ENCODE measurements at regions not wholly inside any gene's neighbourhood (a gene's known extent, or its start where the extent isn't known, plus 50 kb on each side); places are given as distances from the start of the nearest gene placed in this dataset.

DNA sequence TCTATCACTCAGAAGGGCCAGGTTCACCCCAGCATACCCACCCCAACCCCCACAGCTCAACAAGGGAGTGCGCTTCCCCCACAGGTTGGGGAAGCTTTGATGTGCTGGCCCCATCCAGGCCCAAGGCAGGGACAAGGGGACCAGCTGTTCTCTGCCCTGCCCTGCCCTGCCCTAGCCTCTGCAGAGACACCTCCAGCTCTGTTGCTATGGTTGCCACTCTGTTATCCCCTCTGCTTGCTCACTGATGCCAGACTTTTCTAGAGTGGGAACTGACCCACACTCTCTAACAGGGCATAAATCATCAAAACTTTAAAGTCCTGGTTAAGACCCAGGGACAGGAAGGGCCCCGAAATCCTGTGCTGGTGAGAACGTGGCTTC, 50.4 kb upstream of the ENPP7 start:
- no peak overlapping the region for H3K27ac ChIP-seq
- no peak for DNase-seq (ENCODE audit: low read depth, low spot score)

DNA sequence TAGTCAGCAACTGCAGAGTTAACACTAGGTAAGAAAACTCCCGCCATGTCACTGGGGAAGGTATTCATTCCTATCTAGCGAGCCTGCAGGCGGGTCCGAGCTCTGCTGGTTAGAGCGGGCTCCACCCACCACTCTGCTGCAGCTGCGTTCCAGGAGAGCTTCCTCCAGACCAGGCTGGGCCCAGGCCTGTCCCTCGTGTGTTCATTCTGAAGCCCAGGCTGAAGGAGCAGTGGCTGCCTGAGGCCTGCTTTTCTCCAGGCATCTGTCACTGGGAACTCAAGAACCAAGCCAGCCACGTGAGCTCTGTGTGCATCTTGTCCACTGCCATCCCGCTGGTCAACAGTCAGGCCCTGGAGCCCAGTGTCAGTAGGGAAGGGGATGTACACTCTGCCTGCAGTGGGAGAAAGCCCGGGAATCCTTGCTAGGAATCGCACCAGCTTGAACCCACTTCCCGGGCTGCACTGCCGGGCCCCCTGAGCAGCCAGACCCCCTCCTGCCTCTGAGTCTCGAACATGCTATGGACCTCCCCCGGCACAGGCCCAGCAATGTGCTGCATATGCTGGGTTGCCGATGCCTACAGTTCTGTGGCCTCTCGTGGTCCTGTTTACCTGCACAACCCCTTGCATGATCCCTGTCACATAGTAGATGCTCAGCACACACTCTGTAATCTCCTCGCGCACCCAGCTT, 51.0 kb upstream of the ENPP7 start:
- H3K27ac ChIP-seq: no peak overlapping the region
- DNase-seq (ENCODE audit: low read depth, low spot score): no peak

DNA sequence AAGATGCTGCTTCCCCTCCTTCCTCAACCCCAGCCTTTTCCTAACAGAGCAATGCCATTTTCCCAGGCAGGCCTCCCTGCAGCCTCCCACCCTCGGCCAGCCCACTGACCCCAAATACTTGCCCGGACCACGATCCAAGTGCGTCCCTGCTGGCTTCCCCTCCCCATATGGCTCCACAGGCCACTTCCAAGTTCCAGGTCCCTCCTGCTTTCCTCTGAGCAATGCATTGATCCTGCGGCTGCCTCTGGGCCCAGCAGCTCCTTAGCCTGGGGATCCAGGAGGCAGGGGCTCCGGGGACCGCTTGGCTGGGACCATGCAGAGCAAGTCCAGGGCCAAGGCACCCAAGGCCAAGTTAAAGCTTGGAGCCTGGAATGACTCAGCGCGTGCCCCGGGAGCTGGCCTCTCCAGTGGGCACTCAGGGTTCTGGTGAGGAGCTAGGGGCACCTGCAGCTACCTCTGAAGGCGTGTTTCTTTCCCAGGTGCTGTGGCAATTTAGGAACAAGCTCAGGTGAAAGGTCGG, 51.9 kb upstream of the ENPP7 start:
- H3K27ac ChIP-seq: no peak overlapping the region
- DNase-seq (ENCODE audit: low read depth, low spot score): no peak

DNA sequence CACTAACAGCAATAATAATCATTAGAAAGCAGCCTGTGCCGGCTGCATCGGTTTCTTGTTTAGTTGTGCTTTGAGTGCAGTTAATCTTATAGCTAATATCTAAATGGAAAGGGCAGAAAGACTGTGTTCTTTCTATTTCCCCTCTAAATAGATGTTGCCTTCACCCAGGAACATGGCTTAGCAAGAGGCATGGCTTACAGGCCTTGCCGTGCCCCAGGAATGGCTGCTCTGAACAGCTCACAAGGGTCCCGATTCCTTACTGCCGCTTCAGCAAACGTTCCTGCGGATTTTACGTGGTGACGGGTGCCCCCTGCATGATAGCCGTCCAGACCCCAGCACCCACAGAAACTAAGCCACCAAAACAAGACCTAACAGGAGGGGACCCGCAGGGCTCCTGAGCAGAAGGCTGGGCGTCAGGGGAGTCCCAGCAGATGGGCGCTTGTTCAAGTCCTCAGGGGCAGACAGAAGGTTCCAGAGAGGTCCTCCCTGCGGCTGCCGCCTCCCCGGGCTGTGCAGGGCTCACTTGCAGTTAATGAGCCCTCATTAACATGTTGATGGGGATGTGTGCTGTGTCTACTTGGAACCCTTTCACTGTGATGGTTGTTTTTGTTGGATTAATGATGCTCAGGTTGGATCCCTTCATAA, 52.5 kb upstream of the ENPP7 start:
- DNase-seq (ENCODE audit: low read depth, low spot score): no peak
- no peak overlapping the region for H3K27ac ChIP-seq

DNA sequence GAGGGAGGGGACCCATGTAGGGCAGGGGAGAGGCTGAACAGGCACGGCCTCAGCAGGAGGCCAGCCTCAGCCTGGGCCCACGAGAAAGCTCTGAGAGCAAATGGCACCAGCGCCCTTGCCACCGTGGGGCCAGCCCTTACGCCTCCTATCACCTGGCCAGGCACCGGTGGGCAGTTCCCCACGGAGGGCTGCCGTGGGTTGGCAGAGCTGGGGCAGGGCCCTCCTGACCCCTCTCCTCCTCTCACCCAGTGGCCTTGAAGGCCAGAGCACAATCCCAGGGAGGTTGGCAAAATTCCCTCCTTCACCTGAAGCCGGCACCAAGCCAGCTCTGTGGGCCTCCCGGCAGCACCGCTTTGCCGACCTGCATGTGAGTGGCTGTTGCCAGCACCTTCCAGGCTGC, 53.1 kb upstream of the ENPP7 start:
- no peak for DNase-seq (ENCODE audit: low read depth, low spot score)
- no peak overlapping the region for H3K27ac ChIP-seq

DNA sequence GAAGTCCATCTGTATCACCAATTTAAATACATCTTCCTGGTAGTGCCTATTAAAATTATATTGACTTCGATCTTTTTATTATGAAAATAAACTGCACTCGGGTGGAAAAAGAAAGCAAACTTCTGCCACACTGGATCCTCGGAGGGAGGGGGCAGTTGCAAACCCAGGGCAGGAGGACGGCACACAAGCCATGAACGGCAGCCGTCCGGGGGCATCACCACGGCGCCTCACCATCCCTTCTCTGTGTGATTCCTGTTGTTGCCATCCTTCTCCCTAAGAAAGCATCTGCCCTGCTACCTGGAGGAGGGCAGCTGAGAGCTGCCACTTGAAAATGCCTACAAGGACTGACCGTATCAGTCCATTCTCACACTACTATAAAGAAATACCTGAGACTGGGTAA, 53.9 kb upstream of the ENPP7 start:
- no peak overlapping the region for H3K27ac ChIP-seq
- no peak for DNase-seq (ENCODE audit: low read depth, low spot score)

DNA sequence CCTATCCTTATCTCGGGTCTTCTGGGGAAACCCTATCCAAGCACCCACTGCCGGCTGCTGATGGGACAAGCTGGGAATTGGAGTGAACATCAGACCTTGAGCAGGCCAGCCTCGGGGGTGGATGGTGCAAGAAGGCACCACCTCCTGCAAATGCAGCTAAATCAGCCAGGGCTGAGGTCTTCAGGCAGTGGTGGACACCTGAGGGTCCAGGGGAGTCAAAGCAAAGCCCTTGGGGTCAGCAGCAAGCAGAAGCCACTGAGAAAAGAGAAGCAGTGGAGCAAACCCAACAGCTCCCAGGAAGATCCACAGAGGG, 55.4 kb upstream of the ENPP7 start:
- DNase-seq (ENCODE audit: low read depth, low spot score): no peak
- H3K27ac ChIP-seq: no peak overlapping the region

DNA sequence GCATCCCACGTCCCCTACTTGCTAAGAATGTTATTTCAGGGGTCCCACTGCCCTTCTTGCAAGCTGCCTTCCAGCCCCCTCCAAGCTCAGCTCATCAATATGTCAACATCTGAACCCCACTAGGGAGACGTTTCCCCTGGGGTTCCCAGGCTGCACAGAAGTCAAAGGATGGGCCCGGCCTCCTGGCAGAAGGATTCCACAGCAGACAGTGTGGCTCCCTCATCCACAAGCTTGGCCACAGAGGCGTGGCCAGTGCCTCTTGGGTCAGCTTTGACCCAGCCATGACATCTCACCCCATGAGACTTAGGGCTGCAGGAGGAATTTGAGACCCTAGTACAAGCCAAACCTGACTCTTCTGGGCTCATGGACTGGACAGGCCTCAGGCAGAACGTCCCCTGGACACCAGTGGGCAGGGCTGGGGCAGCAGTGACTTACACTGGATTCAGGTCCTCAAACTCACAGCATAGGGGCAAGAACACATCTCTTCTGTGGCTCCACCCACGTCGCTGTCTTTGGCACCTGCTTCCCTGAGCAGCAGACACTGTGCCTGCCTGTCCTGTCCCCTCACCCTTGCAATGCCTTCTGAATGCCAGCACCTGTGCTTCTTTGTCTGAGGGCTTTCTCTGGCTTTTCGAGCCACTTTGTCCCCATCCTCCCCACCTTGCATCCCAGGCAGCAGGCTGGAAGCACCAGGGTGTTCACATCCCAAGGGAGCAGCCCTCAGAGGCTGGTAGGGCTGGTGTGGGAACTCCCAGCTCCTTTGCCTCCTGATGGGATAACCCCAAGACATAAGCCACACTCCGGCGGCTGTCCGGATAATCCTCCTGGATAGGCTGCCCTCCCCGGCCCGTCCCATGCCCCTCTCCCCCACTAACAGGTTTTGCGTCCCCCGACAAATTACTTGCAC, 56.0 kb upstream of the ENPP7 start:
- DNase-seq (ENCODE audit: low read depth, low spot score): no peak
- no peak overlapping the region for H3K27ac ChIP-seq

DNA sequence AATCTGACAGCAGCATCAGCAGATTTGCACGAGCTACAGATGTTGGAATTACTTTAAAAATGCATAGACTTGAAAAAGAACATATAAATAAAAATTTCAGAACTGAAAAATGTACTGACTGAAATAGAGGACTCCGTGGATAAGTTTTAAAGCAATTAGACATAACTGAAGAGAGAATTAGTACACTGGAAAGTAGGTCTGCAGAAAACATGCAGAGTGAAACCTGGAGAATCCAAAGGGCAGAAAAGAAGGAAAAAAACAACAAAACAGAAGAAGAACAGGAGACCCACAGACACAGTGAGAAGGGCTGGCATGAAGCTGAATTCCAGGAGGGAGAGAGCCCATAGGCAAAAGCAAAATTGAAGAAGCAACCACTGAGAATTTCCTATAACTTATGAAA, 57.2 kb upstream of the ENPP7 start:
- DNase-seq (ENCODE audit: low read depth, low spot score): no peak
- no peak overlapping the region for H3K27ac ChIP-seq

DNA sequence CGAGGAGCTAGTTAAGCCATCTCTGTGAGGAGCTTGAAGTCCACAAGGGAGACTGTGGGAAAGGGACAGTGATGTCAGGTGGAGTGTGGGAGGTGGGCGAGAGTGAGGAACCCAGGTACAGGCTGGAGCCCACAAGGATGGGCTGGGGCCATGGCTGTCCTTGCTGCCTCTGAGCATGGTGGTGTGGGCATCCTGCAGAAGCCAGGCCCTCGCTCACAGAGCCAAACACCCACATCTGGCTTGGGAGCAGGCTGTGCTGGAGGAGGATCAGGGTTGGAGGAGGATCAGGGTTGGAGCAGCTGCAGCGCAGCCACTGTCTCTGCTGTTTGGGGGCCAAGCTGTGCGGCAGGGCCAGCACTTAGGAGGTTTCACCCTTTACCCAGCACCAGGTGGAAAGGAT, 58.2 kb upstream of the ENPP7 start:
- no peak for DNase-seq (ENCODE audit: low read depth, low spot score)
- no peak overlapping the region for H3K27ac ChIP-seq

DNA sequence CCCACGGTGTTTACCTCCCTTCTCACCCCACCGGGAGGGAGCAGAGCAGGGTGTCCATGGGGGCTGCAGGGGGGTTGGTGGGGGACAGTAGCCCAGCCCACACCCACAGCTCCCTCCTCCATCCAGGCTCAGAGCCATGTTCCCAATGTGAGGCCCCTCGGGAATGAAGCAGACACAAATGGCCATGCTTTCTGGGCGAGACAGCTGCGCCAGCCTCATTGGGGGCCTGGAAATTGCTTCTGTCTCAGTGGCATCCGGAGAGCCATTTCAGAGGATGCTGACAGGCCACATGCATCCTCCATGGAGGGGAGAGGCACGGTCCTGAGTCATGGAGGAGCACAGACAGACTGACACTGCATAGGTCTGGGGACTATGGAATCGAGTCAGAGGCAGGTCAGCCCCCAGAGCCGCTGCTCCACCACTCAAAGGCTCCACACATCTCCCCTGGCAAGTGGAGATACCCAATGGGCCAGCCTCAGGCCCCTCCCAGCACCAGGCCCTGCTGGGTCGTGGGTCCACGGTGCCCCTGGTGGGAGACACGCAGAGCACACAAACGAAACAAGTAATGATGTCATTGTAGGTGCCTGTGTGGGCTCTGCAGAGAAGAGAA, 59.6 kb upstream of the ENPP7 start:
- DNase-seq (ENCODE audit: low read depth, low spot score): no peak
- no peak overlapping the region for H3K27ac ChIP-seq

DNA sequence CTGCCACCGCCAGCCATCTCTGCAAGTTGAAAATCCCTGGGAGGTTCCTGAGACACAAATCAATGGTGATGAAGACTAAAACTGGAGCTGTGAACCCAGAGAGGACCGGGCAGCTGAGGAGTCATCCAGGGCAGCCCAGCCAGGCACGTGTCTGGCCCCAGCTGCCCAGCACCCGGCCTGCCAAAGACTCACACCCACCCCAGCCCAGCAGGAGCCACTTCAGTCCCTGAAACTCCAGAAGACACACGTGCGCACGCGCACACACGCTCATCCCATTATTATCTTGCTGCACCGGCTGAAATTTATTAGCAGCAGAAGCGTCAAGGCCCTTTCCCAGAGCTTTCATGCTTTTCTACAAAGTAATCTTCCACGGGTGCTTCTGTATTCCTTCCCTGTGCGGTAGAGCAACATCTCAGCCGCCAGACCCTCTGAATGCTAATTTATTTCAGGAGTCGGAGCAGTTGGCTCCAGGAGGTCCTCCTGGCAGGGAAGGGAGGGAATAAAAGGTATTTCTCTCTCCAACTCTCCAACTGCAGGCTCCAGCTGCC, 59.8 kb upstream of the RBFOX3 start:
- DNase-seq (ENCODE audit: low read depth, low spot score): no peak
- H3K27ac ChIP-seq: no peak overlapping the region

DNA sequence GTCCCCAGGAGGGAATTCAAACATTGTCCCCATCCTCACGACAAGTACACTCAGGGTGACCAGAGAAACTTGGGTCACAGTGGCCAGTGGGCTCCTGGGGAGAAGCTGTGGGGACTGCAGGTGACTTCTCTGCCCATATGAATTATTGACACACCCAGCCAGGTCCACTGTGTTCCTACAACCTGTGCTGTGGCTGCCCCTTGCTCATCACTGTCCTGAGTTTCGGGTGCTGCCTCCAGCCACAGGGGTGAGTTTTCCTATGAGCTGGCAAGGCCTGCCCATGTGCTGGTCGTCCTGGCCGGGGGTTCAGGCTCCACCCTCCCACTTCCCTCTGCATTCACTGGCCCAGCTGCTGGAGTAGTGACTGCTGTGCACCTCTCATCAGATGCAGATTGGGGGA, 59.0 kb upstream of the RBFOX3 start:
- no peak overlapping the region for H3K27ac ChIP-seq
- no peak for DNase-seq (ENCODE audit: low read depth, low spot score)

DNA sequence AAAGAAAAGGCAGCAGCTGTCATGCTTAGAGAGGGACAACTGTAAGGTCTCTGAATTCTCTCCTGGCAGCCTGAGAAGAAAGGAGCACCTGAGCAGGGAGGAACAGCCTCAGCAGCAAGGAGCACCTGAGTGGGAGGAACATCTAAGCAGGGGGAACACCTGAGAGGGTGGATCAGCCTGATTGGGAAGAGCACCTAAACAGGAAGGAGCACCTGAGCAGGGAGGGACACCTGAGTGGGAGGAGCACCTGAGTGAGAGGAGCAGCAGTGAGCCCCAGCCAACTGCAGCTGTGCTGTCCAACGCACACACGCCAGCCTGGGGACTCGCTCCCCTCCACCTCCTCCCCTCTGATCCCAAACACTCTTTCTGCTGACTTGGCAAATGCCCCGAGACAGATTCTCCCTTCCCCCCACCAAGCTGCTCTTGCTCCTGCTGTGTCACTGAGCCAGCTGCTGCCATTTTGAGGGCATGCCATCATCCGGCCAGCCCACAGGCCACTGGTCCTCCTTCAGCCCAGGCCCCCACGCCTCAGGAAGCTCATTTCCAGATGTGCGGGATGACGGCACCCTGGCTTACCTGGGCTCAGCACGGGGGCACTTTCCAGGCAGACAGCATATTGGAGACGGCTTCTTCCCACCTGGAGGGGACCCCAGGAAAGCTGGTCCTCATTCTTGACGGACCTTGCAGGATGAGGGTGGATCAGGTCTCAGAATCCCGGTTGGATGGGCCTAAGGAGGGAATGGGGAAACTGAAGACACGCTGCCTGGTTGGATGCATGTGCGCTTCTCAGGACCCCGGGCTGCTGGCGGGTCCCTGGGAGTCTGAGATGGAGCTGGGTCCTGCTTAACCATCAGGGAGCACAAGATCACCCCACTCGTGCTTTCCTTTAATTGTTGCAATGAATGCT, 57.7 kb upstream of the RBFOX3 start:
- DNase-seq (ENCODE audit: low read depth, low spot score): no peak
- no peak overlapping the region for H3K27ac ChIP-seq

DNA sequence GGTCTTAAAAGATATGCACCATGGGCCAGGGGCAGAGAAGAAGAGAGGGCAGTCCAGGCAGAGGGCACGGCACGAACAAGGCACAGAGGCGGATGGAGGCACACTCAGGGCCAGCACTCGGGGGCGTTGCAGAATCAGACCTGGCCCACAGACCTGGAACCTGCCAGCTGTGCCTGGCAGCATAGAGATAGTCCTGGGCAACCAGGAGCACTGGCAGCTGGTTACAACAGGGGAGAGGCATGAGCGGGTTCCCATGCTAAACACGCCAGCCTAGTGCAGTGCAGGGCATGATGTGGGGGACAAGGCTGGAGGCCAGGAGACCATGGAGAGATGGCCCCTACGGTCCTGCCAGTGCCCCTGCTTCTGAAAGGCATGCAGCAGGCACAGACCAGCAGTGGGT, 56.9 kb upstream of the RBFOX3 start:
- no peak for DNase-seq (ENCODE audit: low read depth, low spot score)
- no peak overlapping the region for H3K27ac ChIP-seq

DNA sequence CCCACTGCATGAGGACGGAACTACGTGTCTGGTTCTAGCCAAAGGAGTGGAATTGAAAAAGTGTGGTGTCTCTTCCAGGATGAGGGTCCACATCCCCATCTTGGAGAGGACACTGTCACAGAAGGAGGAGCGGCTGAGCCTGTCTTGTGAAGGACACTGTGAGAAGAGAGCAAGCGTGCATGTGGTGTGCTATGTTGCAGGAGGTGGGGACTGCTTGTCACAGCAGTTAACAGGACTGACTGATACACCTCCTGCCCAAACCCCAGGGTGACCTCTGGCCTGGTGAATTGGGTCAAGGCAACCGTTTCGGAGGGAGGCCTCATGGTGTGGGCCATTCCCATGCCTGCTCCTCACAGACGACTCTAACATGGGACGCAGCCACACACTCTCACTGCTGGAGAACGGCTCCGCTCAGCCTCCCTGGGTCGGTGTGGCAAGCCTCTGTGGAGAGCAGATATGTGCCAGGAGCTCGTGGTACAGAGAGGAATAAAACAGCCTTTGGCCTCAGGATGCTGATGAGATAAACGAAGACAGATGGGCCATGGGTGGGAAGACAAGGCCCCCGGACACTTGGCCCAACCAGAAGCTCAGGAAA, 56.4 kb upstream of the RBFOX3 start:
- DNase-seq (ENCODE audit: low read depth, low spot score): no peak
- H3K27ac ChIP-seq: no peak overlapping the region

DNA sequence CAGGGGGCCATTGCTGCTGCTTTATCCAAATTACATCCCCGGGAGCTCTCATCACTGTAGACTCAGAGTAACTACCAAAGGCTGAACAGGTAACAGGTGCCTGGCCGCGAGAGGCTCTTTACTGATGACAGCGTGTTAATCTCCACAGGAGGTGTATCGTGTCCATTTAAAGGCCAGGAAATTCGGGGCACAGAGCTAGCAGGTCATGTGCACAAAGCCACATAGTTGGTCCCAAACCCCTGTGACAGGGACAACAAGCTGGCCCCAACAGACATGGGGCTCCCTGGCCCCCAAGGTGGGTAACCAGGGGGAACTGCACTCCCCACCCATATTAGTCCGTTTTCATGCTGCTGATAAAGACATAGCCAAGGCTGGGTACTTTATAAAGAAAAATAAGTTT, 55.3 kb upstream of the RBFOX3 start:
- no peak overlapping the region for H3K27ac ChIP-seq
- no peak for DNase-seq (ENCODE audit: low read depth, low spot score)

DNA sequence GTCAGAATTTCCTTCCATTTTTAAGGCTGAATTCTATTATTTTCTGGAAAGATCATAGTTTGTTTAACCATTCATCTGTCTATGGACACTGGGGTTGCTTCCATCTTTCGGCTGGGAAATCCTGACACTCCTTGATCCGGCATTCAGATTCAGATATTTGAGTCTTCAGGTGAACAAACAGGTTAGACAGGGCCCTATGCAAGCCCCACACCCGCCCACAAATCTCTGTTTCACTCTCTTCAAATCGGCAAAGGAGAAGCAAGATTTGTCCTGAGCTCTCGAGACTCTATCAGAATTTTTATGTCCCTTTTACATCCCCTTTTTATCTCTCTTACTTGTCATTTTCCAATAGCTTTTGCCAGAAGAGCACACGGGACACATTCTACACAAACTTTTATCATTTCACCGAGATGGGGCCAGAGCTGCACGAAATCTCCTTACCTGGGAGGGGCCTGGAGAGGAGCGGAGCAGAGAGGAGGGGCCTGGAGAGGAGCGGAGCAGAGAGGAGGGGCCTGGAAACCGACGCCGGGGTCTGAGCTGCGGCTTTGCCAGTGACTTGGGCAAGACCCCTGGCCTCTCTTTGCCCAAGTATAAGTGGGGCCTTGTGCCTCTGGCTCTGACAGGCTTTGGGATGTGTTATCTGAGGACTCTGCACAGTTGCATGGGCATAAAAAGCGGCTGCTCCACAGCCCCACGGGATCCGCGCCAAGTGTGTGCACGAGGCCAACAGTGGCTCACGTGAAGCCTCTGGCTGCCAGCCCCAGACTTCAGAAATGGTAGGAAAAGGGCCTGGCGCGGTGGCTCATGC, 54.3 kb upstream of the RBFOX3 start:
- DNase-seq (ENCODE audit: low read depth, low spot score): no peak
- peak overlapping the region; percentile 11 for H3K27ac ChIP-seq
